Gastrocnemius medialis (tissue), 4 donors: ENCODE measurements at regions not wholly inside any gene's neighbourhood (a gene's known extent, or its start where the extent isn't known, plus 50 kb on each side); places are given as distances from the start of the nearest gene placed in this dataset.

Experiments
- POLR2A ChIP-seq, 2 donors: fragments of 450-650 bp; IDR thresholded peaks; one replicate each; pipeline ENCODE4 v1.6.1; 2017; ENCODE audit warnings: antibody characterized with exemption in 2 of 2, mild to moderate bottlenecking in 2 of 2, moderate library complexity in 2 of 2
- TF ChIP-seq, protein P1 (sequence below), 5 experiments: fragments of 450-650 bp in 3 of 5; fragments of 200-600 bp in 2 of 5; sonication (generic) in 2 of 5; IDR thresholded peaks in 4 of 5; conservative IDR thresholded peaks in 1 of 5; 1 replicate in 4 of 5; 2 replicates in 1 of 5; pipeline ENCODE4 v1.5.1; 2016 to 2019; ENCODE audit warnings: antibody characterized with exemption in 5 of 5, mild to moderate bottlenecking in 3 of 5, moderate library complexity in 3 of 5

DNA sequence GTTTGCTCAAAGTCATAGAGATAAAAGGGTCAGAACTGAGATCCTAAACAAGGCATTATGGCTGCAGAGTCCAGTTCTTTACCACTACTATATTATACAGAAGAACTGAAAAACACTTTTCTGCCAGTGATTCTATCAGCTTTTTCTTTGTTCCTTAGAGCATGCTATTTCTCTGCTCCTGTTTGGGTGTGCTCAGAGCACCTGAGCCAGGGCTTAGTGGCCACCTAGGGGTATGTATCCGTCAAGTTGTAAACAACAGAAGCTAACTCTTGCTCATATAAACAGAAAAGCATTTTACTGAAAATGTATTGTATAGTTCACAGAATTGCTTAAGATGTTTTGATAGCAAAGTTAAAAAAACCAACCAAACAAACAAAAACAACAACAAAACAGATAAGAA lies 470.8 kb downstream of the SLC16A7 start:
- TF ChIP-seq, protein P1, sequence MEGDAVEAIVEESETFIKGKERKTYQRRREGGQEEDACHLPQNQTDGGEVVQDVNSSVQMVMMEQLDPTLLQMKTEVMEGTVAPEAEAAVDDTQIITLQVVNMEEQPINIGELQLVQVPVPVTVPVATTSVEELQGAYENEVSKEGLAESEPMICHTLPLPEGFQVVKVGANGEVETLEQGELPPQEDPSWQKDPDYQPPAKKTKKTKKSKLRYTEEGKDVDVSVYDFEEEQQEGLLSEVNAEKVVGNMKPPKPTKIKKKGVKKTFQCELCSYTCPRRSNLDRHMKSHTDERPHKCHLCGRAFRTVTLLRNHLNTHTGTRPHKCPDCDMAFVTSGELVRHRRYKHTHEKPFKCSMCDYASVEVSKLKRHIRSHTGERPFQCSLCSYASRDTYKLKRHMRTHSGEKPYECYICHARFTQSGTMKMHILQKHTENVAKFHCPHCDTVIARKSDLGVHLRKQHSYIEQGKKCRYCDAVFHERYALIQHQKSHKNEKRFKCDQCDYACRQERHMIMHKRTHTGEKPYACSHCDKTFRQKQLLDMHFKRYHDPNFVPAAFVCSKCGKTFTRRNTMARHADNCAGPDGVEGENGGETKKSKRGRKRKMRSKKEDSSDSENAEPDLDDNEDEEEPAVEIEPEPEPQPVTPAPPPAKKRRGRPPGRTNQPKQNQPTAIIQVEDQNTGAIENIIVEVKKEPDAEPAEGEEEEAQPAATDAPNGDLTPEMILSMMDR (IDR thresholded peaks at IDR 0.05 in 4 of 5, conservative IDR thresholded peaks at IDR 0.05 in 1 of 5): no peak
- no peak for TF ChIP-seq POLR2A (IDR thresholded peaks at IDR 0.05)
